K562 (cell line): ENCODE measurements at regions not wholly inside any gene's neighbourhood (a gene's known extent, or its start where the extent isn't known, plus 50 kb on each side); places are given as distances from the start of the nearest gene placed in this dataset.

Experiments used
- ATAC-seq: fragments of 200-7000 bp; cut with Tn5 transposase; 3 replicates; pipeline ENCODE4 v1.9.1; 2020; ENCODE audit warnings: moderate library complexity
- BruUV-seq: library from RNA; stranded (reverse); fragments of 400-500 nt; replicated peaks from 2 replicates; lab custom pipeline; 2021; lab: Mats Ljungman, UMichigan
- CTCF ChIA-PET: fragments of 300-600 bp; formaldehyde crosslinking; extraction: SDS; loops from one replicate; lab custom pipeline; 2021; ENCODE audit warnings: low intra/inter-chr PET ratio; lab: Yijun Ruan, JAX
- POLR2A ChIA-PET: fragments of 300-600, 350-650 bp; sonication (Branson Sonifier 250); formaldehyde crosslinking; extraction: SDS; loops from one replicate; lab custom pipeline; 2021; ENCODE audit warnings: antibody characterized with exemption, inconsistent platforms; lab: Yijun Ruan, JAX
- DNase-seq, 4 experiments: peaks; one replicate each; pipeline versions ENCODE4 v3.0.0 to v3.0.0-alpha.2; 2011 to 2018; ENCODE audit warnings: low spot score in 3 of 4, mixed read lengths in 3 of 4; ENCODE audit errors: extremely low read depth in 1 of 4
- FAIRE-seq: peaks from 2 replicates; lab custom pipeline; 2011; peaks lifted over from hg19 to GRCh38; lab: Jason Lieb, UNC
- H2AFZ ChIP-seq: 2 replicates; pipeline ENCODE4 v1.6.0; 2011; ENCODE audit warnings: low read depth, low read length, control low read depth, inconsistent platforms
- H3K27ac ChIP-seq: fragments of 200-600 bp; 3 replicates; pipeline ENCODE4 v1.8.0; 2011; ENCODE audit warnings: low read depth, mild to moderate bottlenecking, control low read depth, inconsistent platforms, low read length, moderate library complexity, mixed read lengths; ENCODE audit errors: extremely low read depth
- H3K27me3 ChIP-seq, 2 experiments: fragments of 300-600 bp in 1 of 2; 2 replicates in 1 of 2; 3 replicates in 1 of 2; pipeline versions ENCODE4 v1.6.0 to v1.8.0; 2011; ENCODE audit warnings: inconsistent platforms in 2 of 2, low read length in 2 of 2, mild to moderate bottlenecking in 1 of 2, mixed read lengths in 1 of 2, moderate library complexity in 1 of 2; ENCODE audit not compliant: control insufficient read depth in 2 of 2, insufficient read depth in 2 of 2
- H3K36me3 ChIP-seq: fragments of 300-600 bp; 3 replicates; pipeline ENCODE4 v1.8.0; 2011; ENCODE audit warnings: mild to moderate bottlenecking, low read length, inconsistent platforms; ENCODE audit not compliant: control insufficient read depth, insufficient read depth
- H3K4me1 ChIP-seq, 2 experiments: fragments of 200-600 bp in 1 of 2; replicated peaks in 1 of 2; 2 replicates in 1 of 2; 3 replicates in 1 of 2; pipeline versions ENCODE4 v1.5.1 to v1.8.0; 2011; ENCODE audit warnings: inconsistent platforms in 2 of 2, low read length in 2 of 2, mild to moderate bottlenecking in 1 of 2, mixed read lengths in 1 of 2, moderate library complexity in 1 of 2; ENCODE audit not compliant: control insufficient read depth in 2 of 2, insufficient read depth in 2 of 2
- H3K4me2 ChIP-seq: 2 replicates; pipeline ENCODE4 v1.6.1; 2011; ENCODE audit warnings: low read length, control low read depth, inconsistent platforms, mixed read lengths; ENCODE audit not compliant: insufficient read depth
- H3K4me3 ChIP-seq: fragments of 200-600 bp; sonication (generic), shearing (Covaris generic); 2 replicates; pipeline ENCODE4 v1.5.1; 2016; ENCODE audit warnings: control low read depth, inconsistent platforms
- H3K79me2 ChIP-seq: fragments of 200-600 bp; 3 replicates; pipeline ENCODE4 v1.8.0; 2011; ENCODE audit warnings: low read length, inconsistent platforms; ENCODE audit not compliant: control insufficient read depth, insufficient read depth
- H3K9ac ChIP-seq, 2 experiments: 2 replicates each; pipeline versions ENCODE4 v1.6.0 to v1.6.1; 2011; ENCODE audit warnings: low read depth in 2 of 2, low read length in 2 of 2, control low read depth in 1 of 2, inconsistent platforms in 1 of 2, mild to moderate bottlenecking in 1 of 2, mixed read lengths in 1 of 2; ENCODE audit not compliant: insufficient read depth in 1 of 2
- H3K9me1 ChIP-seq: one replicate; pipeline ENCODE4 v1.6.0; 2011; ENCODE audit warnings: inconsistent platforms, mild to moderate bottlenecking, low read length, moderate library complexity; ENCODE audit not compliant: control insufficient read depth, insufficient read depth
- H3K9me3 ChIP-seq: replicated peaks from 2 replicates; pipeline ENCODE4 v1.5.1; 2011; ENCODE audit warnings: low read depth, low read length, inconsistent platforms; ENCODE audit not compliant: control insufficient read depth, insufficient read depth
- H4K20me1 ChIP-seq: replicated peaks from 2 replicates; pipeline ENCODE4 v1.6.1; 2011; ENCODE audit warnings: low read length, inconsistent platforms, mixed read lengths; ENCODE audit not compliant: control insufficient read depth, insufficient read depth
- FOSL1 ChIP-seq: fragments of 200-800 bp; sonication (Bioruptor generic); conservative IDR thresholded peaks from 2 replicates; pipeline ENCODE4 v1.6.1; 2016; ENCODE audit warnings: missing genetic modification characterization, missing compliant biosample characterization
- FUS ChIP-seq: fragments of 200-400 bp; formaldehyde crosslinking; optimal IDR thresholded peaks from 2 replicates; pipeline ENCODE3; 2017; ENCODE audit warnings: low read depth, low read length
- HMGN3 ChIP-seq: IDR thresholded peaks from 2 replicates; pipeline ENCODE4 v1.6.1; 2011; ENCODE audit warnings: borderline replicate concordance, low read depth, mild to moderate bottlenecking, mixed read lengths, low read length; ENCODE audit not compliant: insufficient read length; ENCODE audit errors: extremely low read depth
- MITF ChIP-seq: IDR thresholded peaks from 2 replicates; pipeline ENCODE4 v1.6.1; 2014; ENCODE audit warnings: antibody characterized with exemption
- RCOR1 ChIP-seq, 2 experiments: IDR thresholded peaks; 2 replicates each; pipeline ENCODE4 v1.6.1; 2012; ENCODE audit warnings: low read depth in 2 of 2, low read length in 2 of 2, borderline replicate concordance in 1 of 2, improper control_type of control experiment in 1 of 2
- SAP30 ChIP-seq: fragments of 200-600 bp; sonication (generic); IDR thresholded peaks from 2 replicates; pipeline ENCODE4 v1.6.1; 2012; ENCODE audit warnings: borderline replicate concordance, low read depth, mild to moderate bottlenecking, moderate library complexity, low read length, control low read depth, inconsistent platforms; ENCODE audit not compliant: insufficient read depth, poor library complexity, severe bottlenecking
- SP1 ChIP-seq: sonication (generic); formaldehyde crosslinking; IDR thresholded peaks from 2 replicates; pipeline ENCODE4 v1.8.1; 2022; ENCODE audit warnings: mild to moderate bottlenecking, missing genetic modification reagents
- TAF15 ChIP-seq: fragments of 200-400 bp; formaldehyde crosslinking; IDR thresholded peaks from 2 replicates; pipeline ENCODE4 v1.6.1; 2017; ENCODE audit warnings: mild to moderate bottlenecking, low read depth, low read length, moderate library complexity
- TCFL5 ChIP-seq: fragments of 250-450 bp; sonication (Bioruptor Pico); conservative IDR thresholded peaks from 2 replicates; pipeline ENCODE4 v1.6.1; 2021; ENCODE audit warnings: mild to moderate bottlenecking, moderate library complexity, matching md5 sums
- ZC3H4 ChIP-seq: sonication (generic); formaldehyde crosslinking; IDR thresholded peaks from 2 replicates; pipeline ENCODE4 v1.9.0; 2021; ENCODE audit warnings: missing genetic modification reagents, borderline replicate concordance
- ZFX ChIP-seq: sonication (generic); formaldehyde crosslinking; IDR thresholded peaks from 2 replicates; pipeline ENCODE4 v1.8.0; 2022; ENCODE audit warnings: mild to moderate bottlenecking, missing genetic modification reagents, moderate library complexity
- ZNF134 ChIP-seq: fragments of 250-450 bp; sonication (Bioruptor Pico); conservative IDR thresholded peaks from 2 replicates; pipeline ENCODE4 v1.4.0; 2020
- ZNF280B ChIP-seq: fragments of 250-450 bp; sonication (Bioruptor Pico); IDR thresholded peaks from 2 replicates; pipeline ENCODE4 v1.5.1; 2021; ENCODE audit warnings: mild to moderate bottlenecking
- ZNF589 ChIP-seq: fragments of 200-800 bp; sonication (Bioruptor generic); IDR thresholded peaks from 2 replicates; pipeline ENCODE4 v1.6.1; 2016; ENCODE audit warnings: low read depth, missing genetic modification characterization, missing compliant biosample characterization
- ZNF696 ChIP-seq: fragments of 250-450 bp; sonication (Bioruptor Pico); conservative IDR thresholded peaks from 2 replicates; pipeline ENCODE4 v1.4.0; 2020; ENCODE audit warnings: mild to moderate bottlenecking, moderate library complexity
- WGBS: fragments of 100-300 bp; shearing (Covaris generic); methylation state at CpG from one replicate; pipeline ENCODE4 v1.1.6; 2016; ENCODE audit warnings: low coverage, mixed read lengths; ENCODE audit not compliant: insufficient coverage; ENCODE audit errors: missing lambda C conversion rate; 5-methylcytosine and 5-hydroxymethylcytosine counted together
- in situ Hi-C: fragments of 300-500 bp; cut with MboI; formaldehyde crosslinking; loops from 4 replicates; pipeline ENCODE4 v1.15.0; 2018; ENCODE audit warnings: inconsistent platforms, mixed read lengths
- intact Hi-C: fragments of 100-400 bp; cut with micrococcal nuclease; formaldehyde crosslinking; loops from 2 replicates; pipeline ENCODE4 v1.14.2; 2022

- no peaks in the 10 kb centered on the region for H3K9me1 ChIP-seq
- H3K27ac ChIP-seq = no peak overlapping the region
- no peak overlapping the region for H3K9ac ChIP-seq
- intact Hi-C loops (loop anchor here (1.0 to 10.0 kb wide), 7 partner anchors 63 to 1642 kb away; partner anchors contain the start of gene SF3B5), in situ Hi-C loops (loop anchor here (5.0 to 10.0 kb wide), 3 partner anchors 367 to 649 kb away; no protein-coding TSS in a partner anchor)
- peaks cover 0 to 3% of the 10 kb centered on the region in 2 experiments; a peak in 1 of 5 replicates for H3K27me3 ChIP-seq
- H3K79me2 ChIP-seq = no peaks in the 10 kb centered on the region
- H3K36me3 ChIP-seq = no peaks in the 10 kb centered on the region
- FAIRE-seq = peak; percentile 97
- CTCF ChIA-PET = interaction anchor here (0.7 to 2.6 kb wide), 2 partner anchors 438 to 500 kb away, joined by 3 to 32 read pairs; no protein-coding TSS in a partner anchor
- no peak overlapping the region for H2AFZ ChIP-seq
- H3K9me3 ChIP-seq = no peaks in the 10 kb centered on the region
- H3K4me1 ChIP-seq = no peaks in the 10 kb centered on the region
- WGBS = 9% methylated on average over 5 of the region's 5 CpGs
- peak; percentile 79 to 85 (median 84) for DNase-seq
- no peak overlapping the region for H3K4me3 ChIP-seq
- no peaks in the 10 kb centered on the region for H4K20me1 ChIP-seq
- no peak overlapping the region for H3K4me2 ChIP-seq
- BruUV-seq = no TSS peak
- peak; percentile 95 for ATAC-seq
- POLR2A ChIA-PET = interaction anchor here (0.7 to 1.1 kb wide), 5 partner anchors 24 to 524 kb away, joined by 3 to 4 read pairs (median 3); partner anchors contain the start of gene LTV1
- TF ChIP-seq ZC3H4 (CRISPR knock-in tag) = no peak
- peak in 1 of 2 experiments; percentile 54; a peak in 2 of 4 replicates for TF ChIP-seq RCOR1 (IDR thresholded peaks at IDR 0.05; ENCODE audit: borderline replicate concordance in 1 of 2, low read depth in 2 of 2, low read length in 2 of 2)
- no peak for TF ChIP-seq SP1 (CRISPR knock-in tag)
- TF ChIP-seq FUS = no peak
- no peak for TF ChIP-seq ZNF696 (CRISPR knock-in tag)
- TF ChIP-seq HMGN3 = no peak
- no peak for TF ChIP-seq ZNF280B (CRISPR knock-in tag)
- TF ChIP-seq ZNF134 = no peak
- TF ChIP-seq MITF = no peak
- TF ChIP-seq ZNF589 (CRISPR knock-in tag) = no peak
- no peak for TF ChIP-seq TAF15
- no peak for TF ChIP-seq SAP30
- no peak for TF ChIP-seq TCFL5
- no peak for TF ChIP-seq ZFX
- no peak for TF ChIP-seq FOSL1
Measured at GRCh38 chr6:143575440-143575839, 63.9 kb upstream of the FUCA2 start.
